Lower leg skin (tissue), 3 donors: ENCODE measurements at regions not wholly inside any gene's neighbourhood (a gene's known extent, or its start where the extent isn't known, plus 50 kb on each side); places are given as distances from the start of the nearest gene placed in this dataset.

Experiments used
- CTCF ChIP-seq, 3 donors: fragments of 450-650 bp; IDR thresholded peaks; one replicate each; pipeline ENCODE4 v1.5.1; 2016; ENCODE audit warnings: antibody characterized with exemption in 3 of 3, mild to moderate bottlenecking in 3 of 3, moderate library complexity in 2 of 3
- POLR2A ChIP-seq, 2 donors: fragments of 450-650 bp; IDR thresholded peaks; one replicate each; pipeline ENCODE4 v1.6.1; 2016 to 2017; ENCODE audit warnings: antibody characterized with exemption in 2 of 2, mild to moderate bottlenecking in 1 of 2, moderate library complexity in 1 of 2

DNA sequence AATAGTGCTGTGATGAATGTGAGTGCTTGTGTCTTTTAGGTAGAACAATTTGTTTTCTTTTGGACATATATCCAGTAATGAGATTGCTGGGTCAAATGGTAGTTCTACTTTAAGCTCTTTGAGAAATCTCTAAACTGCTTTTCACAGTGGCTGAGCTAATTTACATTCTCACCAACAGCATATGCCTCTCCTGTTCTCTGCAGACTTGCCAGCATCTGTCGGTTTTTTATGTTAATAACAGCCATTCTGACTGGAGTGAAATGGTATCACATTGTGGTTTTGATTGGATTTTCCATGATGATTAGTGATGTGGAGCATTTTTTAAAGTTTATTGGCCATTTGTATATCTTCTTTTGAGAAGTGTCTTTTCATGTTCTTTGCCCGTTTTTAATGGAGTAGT is 647.3 kb upstream of the ADAMTS5 start:
- TF ChIP-seq CTCF (IDR thresholded peaks at IDR 0.05) (no peak), POLR2A (IDR thresholded peaks at IDR 0.05) (no peak)
